GM19023 (cell line): ENCODE measurements at regions not wholly inside any gene's neighbourhood (a gene's known extent, or its start where the extent isn't known, plus 50 kb on each side); places are given as distances from the start of the nearest gene placed in this dataset.

Experiments used
- ATAC-seq: cut with Tn5 transposase; IDR thresholded peaks from one replicate; pipeline ENCODE4 v1.9.1; 2021; ENCODE audit warnings: mild to moderate bottlenecking, moderate library complexity; ENCODE audit not compliant: unreplicated experiment

DNA sequence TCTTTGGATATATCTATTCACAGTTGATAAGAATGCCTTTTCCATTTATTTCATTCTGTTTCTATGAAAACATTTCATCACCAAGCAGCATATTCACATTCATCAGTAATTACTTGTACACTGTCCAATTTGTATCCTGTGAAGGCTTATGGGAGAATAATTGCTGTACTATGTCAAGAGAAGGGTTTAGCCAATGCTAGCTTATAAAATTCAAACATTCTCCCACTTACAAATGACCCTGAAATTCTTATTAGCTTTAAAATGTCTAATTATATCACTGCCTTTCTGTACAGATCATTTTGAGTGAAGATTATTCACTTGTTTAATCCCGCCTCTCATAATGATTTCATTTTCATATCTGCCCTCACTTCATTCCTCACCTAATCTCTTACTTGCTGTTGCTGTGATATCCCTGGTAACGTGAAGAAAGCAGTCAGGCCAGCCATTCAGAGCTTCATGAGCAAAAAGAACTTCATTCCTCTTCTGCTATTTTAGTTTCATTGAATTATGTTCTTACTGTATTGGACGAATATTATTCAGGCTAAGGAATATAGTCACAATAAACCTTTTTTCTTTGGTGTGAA lies 778.7 kb downstream of the OLFM4 start:
- ATAC-seq: no peak

DNA sequence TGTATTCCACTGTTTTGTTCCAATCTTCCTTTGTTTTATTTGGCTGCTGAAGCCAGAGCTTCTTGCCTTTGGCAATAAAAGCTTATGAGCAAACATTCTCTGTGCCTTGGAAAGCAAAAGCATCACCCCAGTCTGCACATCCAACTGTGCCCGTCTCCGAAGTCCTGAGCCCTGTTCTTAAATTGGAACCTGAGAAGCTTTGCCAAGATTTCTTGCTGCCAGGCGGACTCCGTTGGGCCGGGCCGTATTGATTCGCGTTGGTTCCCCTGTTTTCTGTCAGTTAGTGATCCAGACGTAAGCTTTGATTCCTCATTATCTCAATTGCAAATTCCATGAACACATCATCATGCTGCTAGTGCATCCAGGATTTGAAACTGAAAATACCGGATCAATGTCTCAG lies 793.0 kb downstream of the OLFM4 start:
- ATAC-seq: no peak

DNA sequence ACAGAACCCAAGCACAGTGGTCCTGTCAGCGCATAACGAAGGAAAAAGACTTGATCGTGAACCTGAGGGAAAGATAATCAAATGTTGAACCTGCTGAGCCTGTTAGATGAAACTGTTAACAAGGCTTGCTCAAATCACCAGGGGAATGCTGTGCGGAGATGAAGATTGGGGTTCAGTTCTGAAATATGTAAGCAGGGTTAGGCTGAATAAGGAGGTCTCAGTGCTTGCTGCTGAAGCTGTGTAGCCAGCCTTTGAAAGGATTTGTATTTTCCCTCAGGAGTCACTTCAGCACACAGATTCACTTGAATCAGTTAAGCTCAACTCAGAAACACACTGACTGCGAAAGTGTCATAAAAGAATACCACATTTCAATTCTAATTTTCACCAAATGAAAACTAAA lies 793.5 kb downstream of the OLFM4 start:
- no peak for ATAC-seq

DNA sequence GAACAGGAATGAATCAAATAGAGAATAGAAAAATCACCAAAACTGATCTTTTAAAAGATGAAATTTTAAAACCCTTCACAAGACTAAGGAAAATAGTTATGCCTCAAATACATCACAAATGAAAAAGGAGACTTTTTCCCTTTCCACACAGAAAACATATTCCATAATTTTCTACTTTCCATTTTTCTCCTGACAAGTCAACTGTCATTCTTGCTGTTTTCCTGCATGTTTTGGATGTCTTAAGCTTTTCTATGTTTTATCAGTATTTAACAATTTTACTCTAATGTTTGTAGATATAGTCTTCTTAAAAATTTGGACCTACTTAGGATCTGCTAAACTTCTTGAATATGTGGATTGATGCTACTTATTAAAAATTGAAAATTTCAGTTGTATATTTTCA lies 810.8 kb downstream of the OLFM4 start:
- no peak for ATAC-seq

DNA sequence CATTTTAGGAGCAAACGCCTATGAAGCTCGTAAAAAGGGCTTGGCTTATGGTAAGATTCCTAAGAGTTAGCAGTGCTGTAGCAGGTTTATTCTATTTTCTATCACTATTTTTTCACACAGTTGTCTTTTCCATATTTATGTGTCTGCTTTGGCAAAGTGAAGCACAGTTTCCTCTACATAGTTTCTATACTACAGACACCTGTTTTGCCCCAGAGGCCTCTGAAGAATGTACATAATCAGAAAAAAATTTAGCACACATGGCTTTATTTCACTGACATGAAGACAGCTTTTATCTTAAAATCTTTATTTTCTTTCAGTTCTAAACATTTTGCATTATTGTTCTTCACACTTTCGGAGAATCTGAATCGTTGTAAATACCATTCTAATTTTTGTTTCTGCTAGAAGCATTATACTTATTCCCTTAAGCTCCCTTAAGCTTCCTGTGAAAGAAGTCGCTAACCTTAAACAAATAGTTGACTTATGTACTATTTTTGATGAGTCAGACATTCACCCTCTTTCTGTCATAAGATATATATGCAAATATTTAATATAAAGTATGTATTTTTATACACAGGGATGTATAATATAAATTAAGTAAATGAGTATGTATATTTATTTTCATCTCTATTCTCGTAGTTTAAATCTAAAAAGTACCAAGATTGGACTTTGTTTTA lies 816.0 kb downstream of the OLFM4 start:
- no peak for ATAC-seq

DNA sequence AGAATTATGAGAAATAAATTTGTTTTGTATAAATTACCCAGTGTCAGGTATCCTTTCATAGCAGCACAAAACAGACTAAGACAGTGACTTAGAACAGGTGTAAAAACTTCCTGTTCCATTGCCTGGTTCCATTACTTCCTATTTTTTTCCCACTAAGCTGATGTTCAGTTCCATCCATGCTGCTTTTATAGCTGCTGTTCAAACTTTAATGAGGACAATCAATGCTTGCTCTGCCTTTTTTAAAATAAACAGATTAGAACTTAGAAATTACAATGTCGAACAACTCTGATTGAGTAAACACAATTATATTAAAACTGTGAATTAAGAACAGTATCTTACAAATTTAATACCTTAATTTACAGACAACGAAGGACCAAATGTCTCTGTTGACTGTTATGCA lies 818.9 kb downstream of the OLFM4 start:
- no peak for ATAC-seq

DNA sequence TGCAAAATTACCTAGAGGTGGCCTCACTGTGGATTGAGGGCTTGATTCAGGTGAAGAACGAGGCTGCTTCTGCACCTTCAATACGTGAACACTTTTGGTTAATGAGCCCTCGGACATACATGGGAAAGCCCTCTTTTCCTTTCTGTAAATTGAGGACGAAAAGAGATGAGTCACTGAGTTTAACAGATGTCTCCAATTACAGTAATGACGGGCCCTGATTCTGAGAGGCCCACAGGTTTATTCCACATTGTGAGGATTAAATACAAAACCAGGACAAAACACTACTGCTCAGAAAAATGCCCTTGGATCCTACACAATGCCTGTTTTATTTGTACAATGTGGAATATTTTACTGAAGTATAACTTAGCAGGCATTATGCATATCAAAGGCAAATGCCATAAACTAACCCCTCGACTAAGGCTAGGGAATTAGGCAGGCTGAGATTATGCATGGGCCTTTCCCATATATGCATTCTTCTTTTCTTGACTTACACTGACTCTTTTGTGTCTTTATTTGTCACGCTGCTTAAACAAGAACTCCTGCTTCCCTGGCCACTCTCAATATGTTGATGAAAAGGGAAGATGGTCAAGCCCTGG lies 819.9 kb downstream of the OLFM4 start:
- no peak for ATAC-seq

DNA sequence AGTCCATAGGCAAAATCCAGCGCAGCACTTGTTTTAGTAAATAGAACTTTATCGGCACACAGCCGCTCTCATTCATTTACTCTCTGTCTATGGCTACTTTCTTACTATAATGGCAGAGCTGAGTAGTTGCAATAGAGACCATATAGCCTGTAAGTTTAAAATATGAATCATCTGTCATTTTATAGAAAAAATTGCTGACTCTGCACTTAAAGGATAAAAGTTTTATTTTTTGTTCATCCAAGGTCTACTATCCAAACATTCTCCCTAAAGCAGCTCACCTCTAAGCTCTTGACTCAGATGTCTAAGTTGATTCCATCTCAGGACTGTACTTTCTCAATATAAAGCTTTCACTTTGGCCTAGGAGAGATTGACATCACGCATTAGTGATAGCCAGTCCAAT lies 825.7 kb downstream of the OLFM4 start:
- no peak for ATAC-seq

DNA sequence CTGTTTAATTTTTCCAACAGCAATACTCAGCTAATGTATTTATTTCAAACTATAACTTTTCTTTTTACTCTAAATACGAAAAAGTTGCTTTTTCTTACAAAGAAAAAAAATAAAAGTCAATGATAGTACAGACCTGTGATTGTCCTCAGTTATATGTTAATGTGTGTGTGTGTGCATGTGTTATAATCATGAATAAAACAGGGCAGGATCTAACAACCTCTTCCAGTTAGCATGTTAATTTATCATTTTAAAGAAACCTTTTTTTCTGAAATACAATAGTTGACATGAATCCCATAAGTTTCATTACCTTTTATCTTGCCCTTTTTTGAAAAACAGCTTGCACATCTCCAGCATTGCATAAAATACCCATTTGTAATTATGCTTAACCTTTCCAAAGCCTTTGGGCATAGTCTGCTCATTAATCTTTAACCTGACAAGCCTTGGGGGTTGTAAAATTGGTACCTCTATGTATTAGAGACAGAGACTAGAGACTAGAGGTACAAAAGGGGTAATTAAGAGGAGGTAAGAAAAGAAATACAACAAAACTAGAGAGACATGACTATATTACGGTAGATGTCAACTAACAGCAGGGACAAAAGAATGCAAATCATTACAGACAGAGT lies 828.1 kb downstream of the OLFM4 start:
- no peak for ATAC-seq

DNA sequence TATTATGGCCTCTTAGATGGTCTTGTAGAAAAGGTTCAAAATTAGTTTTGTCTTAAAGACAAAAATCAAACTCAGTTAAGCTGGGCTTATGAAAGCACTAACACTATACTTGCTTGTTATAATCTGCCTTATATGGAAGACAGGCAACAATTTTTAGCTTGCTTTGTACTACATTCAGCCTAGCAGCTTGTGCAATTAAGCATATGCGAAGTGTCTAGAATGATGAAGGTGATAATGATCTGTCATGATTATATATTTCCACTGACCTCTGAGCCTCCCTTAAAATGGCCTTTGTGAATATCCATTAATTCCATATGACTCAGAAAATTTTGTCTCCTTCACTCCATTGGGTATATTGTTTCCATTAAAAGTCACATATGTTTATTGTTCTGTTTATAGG lies 834.9 kb downstream of the OLFM4 start:
- ATAC-seq: no peak

DNA sequence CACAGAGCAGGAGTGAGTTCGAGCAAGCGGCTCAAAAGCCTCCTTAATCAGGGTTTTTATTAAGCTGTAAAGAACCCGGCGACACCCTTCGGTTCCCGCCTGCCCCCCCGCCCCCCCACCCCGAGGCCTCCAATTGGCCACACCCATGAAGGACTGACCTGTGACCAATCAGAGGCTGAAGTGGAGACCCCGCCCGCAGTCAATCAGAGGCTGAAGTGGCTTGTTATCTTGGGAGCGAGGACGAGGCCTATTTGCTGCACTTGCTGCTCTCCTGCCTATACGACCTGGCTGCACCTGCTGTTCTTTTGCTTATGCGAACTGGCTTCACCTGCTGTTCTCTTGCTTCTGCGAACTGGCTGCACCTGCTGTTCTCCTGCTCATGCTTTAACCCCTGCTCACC lies 844.9 kb downstream of the OLFM4 start:
- no peak for ATAC-seq

DNA sequence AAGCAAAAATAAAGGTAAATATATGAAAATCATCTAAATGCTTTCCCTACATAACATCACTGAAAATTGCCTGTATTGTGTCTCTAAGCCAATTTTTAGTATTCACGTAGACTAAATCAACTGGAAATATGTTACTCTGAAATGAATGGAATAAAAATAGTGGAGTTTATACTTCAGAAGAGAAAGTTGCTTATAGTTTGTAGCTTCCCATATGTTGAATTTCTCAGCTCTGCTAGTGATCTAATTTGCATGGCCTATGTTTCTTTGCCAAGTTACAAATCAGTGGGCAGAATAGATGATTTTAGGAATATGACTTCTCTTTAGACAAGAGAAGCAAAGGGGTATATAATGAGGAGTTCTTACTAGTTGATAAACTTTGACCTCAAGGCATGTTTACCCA lies 850.2 kb downstream of the OLFM4 start:
- ATAC-seq: no peak

DNA sequence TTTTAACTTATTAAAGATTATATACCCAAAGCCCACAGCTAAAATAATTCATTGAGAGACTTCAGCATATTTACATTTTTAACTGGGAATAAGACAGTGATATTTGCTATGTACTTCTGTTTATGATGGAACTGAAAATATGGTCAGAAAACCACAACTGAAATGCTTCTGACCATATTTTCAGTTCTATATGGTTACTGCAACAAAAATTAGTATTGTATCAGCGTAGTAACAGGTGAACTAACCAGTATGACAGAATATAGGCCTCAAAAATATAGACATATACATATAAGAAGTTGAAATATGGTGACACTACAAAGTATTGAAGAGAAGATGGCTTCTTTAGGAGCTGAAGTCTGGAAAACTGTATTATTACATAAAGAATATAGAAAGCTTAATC lies 857.4 kb downstream of the OLFM4 start:
- no peak for ATAC-seq

DNA sequence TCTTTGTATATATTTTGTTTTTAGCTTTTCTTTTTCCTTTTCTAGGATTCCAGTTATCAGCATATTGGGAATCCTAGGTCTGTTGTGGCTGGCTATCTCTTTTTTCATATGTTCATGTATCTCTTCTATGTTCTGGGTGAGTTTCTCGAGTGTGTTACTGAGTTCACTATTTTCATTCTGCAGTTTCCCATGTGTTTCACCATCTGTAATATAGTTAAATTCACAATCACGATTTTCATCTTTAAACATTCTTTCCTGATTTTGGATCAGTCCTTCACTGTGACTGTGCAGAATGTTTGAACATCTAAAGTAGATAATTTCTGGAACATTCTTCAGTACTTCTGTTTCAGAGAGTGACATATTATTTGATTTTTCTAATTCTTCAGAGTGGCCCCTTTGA lies 862.1 kb downstream of the OLFM4 start:
- no peak for ATAC-seq

DNA sequence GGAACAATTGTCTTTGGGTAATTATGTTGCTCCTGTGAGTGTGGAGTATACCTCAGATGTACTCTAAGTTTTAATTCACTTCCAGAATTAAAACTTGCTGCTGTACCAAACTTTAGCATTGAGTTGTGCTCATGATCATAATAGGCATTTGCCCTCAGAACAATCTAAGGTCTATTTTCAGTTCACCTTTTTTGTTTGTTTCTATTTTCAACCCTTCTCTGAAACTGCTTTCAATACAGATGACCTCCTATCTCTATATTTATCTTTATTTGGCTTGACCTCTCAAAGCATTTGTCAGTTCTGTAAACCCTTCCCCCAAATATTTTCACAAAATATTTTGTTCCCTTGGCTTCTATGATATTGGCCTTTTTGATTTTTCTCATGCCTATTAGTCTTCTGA lies 873.0 kb downstream of the OLFM4 start:
- no peak for ATAC-seq

DNA sequence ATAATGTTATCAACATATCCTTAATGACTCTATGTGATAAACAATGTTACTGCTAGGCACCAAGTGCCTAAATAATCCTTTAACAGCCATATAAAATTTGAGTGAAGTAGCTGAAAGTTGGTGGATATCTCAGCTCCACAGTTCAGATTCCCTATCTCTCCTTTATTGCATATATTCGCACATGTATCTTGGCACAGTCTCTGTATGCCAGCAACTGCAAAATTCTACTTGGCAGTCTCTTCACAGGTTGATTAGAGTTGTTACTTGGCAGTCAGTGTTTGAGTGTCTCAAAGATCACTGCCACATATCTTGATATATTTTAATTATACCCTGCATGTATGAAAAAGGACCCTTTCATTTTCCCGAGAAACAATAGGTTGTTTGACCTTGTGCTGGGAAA lies 879.3 kb downstream of the OLFM4 start:
- ATAC-seq: no peak

DNA sequence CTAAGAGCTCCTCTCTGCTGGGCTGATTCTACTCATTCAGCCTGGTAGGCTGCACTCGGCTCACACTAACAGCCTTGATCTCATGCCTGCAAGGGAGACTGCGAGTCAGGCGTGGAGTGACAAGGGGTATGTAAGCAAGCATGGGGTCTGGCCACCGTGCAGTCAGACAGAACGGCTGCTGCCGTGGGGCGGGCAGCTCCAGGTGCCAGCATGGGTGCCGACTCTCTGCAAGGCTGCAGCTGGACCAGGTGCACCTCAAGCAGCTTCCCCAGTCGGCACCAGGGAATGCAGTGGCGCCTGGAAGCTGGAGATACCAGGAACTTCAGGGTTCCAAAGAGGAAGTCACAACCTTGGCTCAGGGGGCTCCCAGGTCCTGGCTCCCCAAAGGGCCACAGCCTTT lies 892.3 kb downstream of the OLFM4 start:
- ATAC-seq: no peak

DNA sequence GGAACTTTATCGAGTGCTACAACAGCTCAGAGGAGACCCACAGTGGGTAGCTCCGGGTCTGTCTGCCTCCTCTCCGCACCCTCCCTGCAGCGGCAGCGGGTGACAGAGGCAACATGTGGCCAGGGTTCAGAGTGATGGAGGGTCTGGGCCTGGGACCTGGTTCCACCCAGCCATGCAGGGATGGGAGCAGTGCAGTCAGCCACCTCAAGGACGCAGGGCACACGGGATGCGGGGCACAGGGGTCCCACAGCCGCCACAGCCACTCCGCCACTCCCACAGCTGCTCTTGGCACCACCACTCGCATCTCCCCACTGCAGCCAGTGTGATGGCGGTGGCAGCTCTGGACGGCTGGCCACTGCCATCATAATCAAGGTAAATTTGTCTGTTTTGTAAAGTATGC lies 892.9 kb downstream of the OLFM4 start:
- ATAC-seq: no peak

DNA sequence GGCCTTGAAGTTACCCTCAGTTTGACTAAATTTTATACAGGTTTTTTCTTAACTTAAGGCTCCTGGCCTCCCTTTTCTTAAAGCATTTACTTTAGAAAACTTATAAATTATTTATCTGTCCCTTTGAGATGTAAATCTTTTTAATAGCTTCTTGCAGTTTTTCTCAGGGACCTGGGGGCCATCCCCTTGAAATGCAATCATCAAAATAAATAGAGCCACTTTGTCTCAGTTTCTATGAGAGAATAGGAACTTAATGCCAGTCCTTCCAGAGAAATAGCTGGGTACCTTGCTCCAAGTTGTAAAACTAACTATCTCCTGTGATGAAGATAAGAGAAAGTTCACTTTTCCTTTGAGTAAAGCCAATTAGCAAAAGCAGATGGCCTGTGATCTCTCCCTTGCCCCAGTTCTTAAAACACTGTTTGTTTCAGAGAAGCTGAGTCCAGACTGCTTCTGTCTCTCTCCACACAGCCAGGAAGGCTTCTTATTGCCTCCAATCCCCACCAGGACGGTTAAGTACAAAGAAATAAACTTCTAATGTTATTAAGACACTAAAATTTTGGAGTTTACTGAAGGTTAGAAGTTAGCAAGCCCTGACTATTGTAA lies 913.1 kb downstream of the OLFM4 start:
- ATAC-seq: no peak

DNA sequence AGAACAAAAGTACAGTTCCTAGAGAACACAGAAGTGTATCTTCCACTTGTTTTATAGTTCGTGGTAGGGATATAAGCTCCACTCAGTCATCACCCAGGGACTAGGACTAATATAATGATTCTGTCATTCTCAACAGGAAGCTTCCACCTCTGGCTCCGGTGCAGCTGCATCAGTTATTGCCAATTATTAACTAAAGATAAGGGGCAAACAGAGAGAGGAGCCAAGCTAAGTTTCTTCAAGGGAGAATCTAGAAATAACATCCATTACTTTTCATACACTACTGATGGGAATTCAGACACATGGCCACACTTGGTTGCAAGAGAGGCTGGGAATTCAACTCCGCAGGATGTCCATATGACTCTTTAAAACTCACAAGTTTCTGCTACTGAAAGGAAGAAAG lies 917.9 kb downstream of the OLFM4 start:
- no peak for ATAC-seq

DNA sequence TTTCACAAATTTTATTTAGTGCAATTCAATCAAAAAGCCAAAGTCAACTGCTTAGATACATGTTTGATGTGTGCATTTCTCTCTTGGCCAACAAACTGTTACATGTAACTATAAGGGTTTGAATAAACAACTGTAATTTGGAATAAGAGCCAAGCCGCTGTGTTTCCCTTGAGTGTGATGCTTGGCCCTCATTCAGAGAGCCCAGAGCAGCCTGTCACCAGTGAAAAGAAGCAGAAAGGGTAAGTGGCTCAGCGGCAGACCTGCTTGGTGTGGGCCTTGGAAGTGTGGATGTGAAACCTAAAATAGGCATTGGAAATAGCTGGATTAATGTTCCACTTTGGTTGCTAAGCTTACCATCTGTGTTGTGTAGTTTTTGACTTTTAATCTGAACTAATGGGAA lies 924.6 kb downstream of the OLFM4 start:
- no peak for ATAC-seq
